Common myeloid progenitor, CD34-positive (primary cell): ENCODE measurements at regions not wholly inside any gene's neighbourhood (a gene's known extent, or its start where the extent isn't known, plus 50 kb on each side); places are given as distances from the start of the nearest gene placed in this dataset.

Source experiments
- CTCF ChIA-PET: fragments of 350-600 bp; sonication (Branson Sonifier 250); formaldehyde crosslinking; loops from one replicate; lab custom pipeline; 2021; ENCODE audit warnings: antibody characterized with exemption; lab: Charles Lee
- POLR2A ChIA-PET: fragments of 350-600 bp; sonication (Branson Sonifier 250); formaldehyde crosslinking; loops from one replicate; lab custom pipeline; 2021; ENCODE audit warnings: antibody characterized with exemption; lab: Charles Lee
- DNase-seq, 3 donors: peaks; one replicate each; pipeline versions ENCODE4 v3.0.0 to v3.0.0-alpha.2; 2013
- H3K27ac ChIP-seq, 2 experiments: 1 replicate in 1 of 2; 2 replicates in 1 of 2; pipeline ENCODE4 v1.7.0; 2013; ENCODE audit warnings: inconsistent platforms in 2 of 2, low read length in 2 of 2, mild to moderate bottlenecking in 2 of 2, low read depth in 1 of 2, moderate library complexity in 1 of 2; ENCODE audit not compliant: severe bottlenecking in 2 of 2, insufficient read depth in 1 of 2, poor library complexity in 1 of 2
- H3K27me3 ChIP-seq, 5 experiments: replicated peaks in 2 of 5; 1 replicate in 3 of 5; 2 replicates in 2 of 5; pipeline versions ENCODE4 v1.6.1 to v1.7.0; 2013; ENCODE audit warnings: low read length in 4 of 5, mild to moderate bottlenecking in 2 of 5, moderate library complexity in 2 of 5, inconsistent platforms in 1 of 5; ENCODE audit not compliant: insufficient read depth in 5 of 5, control insufficient read depth in 4 of 5
- H3K36me3 ChIP-seq, 4 experiments: 1 replicate in 2 of 4; 2 replicates in 2 of 4; pipeline versions ENCODE4 v1.6.1 to v1.7.0; 2013; ENCODE audit warnings: low read length in 3 of 4, control low read depth in 1 of 4, mild to moderate bottlenecking in 1 of 4; ENCODE audit not compliant: control insufficient read depth in 4 of 4, insufficient read depth in 4 of 4
- H3K4me1 ChIP-seq, 4 experiments: 1 replicate in 3 of 4; 2 replicates in 1 of 4; pipeline versions ENCODE4 v1.6.1 to v1.7.1; 2013; ENCODE audit warnings: low read length in 3 of 4, mild to moderate bottlenecking in 3 of 4, control low read depth in 1 of 4, inconsistent platforms in 1 of 4, moderate library complexity in 1 of 4; ENCODE audit not compliant: control insufficient read depth in 4 of 4, insufficient read depth in 4 of 4; ENCODE audit errors: control extremely low read depth in 1 of 4
- H3K4me3 ChIP-seq, 7 experiments: 1 replicate in 4 of 7; 2 replicates in 3 of 7; pipeline versions ENCODE4 v1.5.1 to v1.7.0; 2013; ENCODE audit warnings: mild to moderate bottlenecking in 7 of 7, low read length in 6 of 7, moderate library complexity in 6 of 7, inconsistent platforms in 2 of 7, low read depth in 2 of 7, control low read depth in 1 of 7; ENCODE audit not compliant: insufficient read depth in 4 of 7, control insufficient read depth in 1 of 7; ENCODE audit errors: extremely low read depth in 1 of 7
- H3K9me3 ChIP-seq, 5 experiments: 1 replicate in 4 of 5; 2 replicates in 1 of 5; pipeline versions ENCODE4 v1.6.1 to v1.7.1; 2013; ENCODE audit warnings: low read length in 4 of 5, mild to moderate bottlenecking in 2 of 5, inconsistent platforms in 1 of 5, low read depth in 1 of 5, moderate library complexity in 1 of 5; ENCODE audit not compliant: control insufficient read depth in 4 of 5, insufficient read depth in 2 of 5; ENCODE audit errors: control extremely low read depth in 1 of 5
- WGBS: methylation state at CpG from one replicate; pipeline ENCODE4 v1.1.5; 2013; ENCODE audit not compliant: insufficient coverage; 5-methylcytosine and 5-hydroxymethylcytosine counted together

GRCh38 chr1:59163268-59164092 is 133.4 kb upstream of the FGGY start:
- H3K9me3 ChIP-seq: peaks cover 0 to 7% (median 0%) of the 10 kb centered on the region in 5 experiments
- peak; percentile 55 to 82 (median 82) for DNase-seq
- peaks cover 0 to 10% (median 6%) of the 10 kb centered on the region in 4 experiments for H3K4me1 ChIP-seq
- ChIA-PET POLR2A (no interaction called here), CTCF (interaction anchor here (1.3 to 1.5 kb wide), 2 partner anchors 13 to 21 kb away, joined by 3 to 4 read pairs; no protein-coding TSS in a partner anchor)
- WGBS: 44% methylated on average over 3 of the region's 6 CpGs
- H3K4me3 ChIP-seq: no peak overlapping the region
- H3K36me3 ChIP-seq: no peaks in the 10 kb centered on the region
- no peaks in the 10 kb centered on the region for H3K27me3 ChIP-seq
- no peak overlapping the region for H3K27ac ChIP-seq

- no peak for DNase-seq
- ChIA-PET CTCF (interaction anchor here (1.2 to 1.5 kb wide), 3 partner anchors 8 to 22 kb away, joined by 3 to 4 read pairs (median 3); no protein-coding TSS in a partner anchor), POLR2A (no interaction called here)
- 100% methylated on average over 2 of the region's 3 CpGs for WGBS
- Histone ChIP-seq H3K9me3 (peaks cover 0 to 3% (median 0%) of the 10 kb centered on the region in 5 experiments), H3K27me3 (no peaks in the 10 kb centered on the region), H3K36me3 (no peaks in the 10 kb centered on the region), H3K4me1 (peaks cover 0 to 10% (median 6%) of the 10 kb centered on the region in 4 experiments), H3K4me3 (no peak overlapping the region), H3K27ac (no peak overlapping the region)
These were observed 132.5 kb upstream of the FGGY start for GRCh38 chr1:59164371-59164770.

GRCh38 chr1:59165353-59165752 is 131.5 kb upstream of the FGGY start:
- H3K9me3 ChIP-seq: peaks cover 0 to 3% (median 0%) of the 10 kb centered on the region in 5 experiments
- no CpG with 5 or more reads among the region's 2 CpGs for WGBS
- DNase-seq: no peak
- no peak overlapping the region for H3K27ac ChIP-seq
- ChIA-PET CTCF (interaction anchor here (1.2 kb wide), 1 partner anchor 9 kb away, joined by 3 read pairs; no protein-coding TSS in a partner anchor), POLR2A (no interaction called here)
- H3K4me3 ChIP-seq: no peak overlapping the region
- peaks cover 0 to 10% (median 6%) of the 10 kb centered on the region in 4 experiments for H3K4me1 ChIP-seq
- H3K27me3 ChIP-seq: peaks cover 0 to 2% (median 0%) of the 10 kb centered on the region in 5 experiments
- H3K36me3 ChIP-seq: no peaks in the 10 kb centered on the region

GRCh38 chr1:59169703-59170102 is 127.2 kb upstream of the FGGY start:
- POLR2A ChIA-PET: no interaction called here

GRCh38 chr1:59170659-59171058 is 126.2 kb upstream of the FGGY start:
- H3K9me3 ChIP-seq: peaks cover 0 to 3% (median 0%) of the 10 kb centered on the region in 5 experiments
- DNase-seq: no peak
- 100% methylated on average over 1 of the region's 3 CpGs for WGBS
- no peaks in the 10 kb centered on the region for H3K4me1 ChIP-seq
- ChIA-PET POLR2A (no interaction called here), CTCF (no interaction called here)
- H3K27ac ChIP-seq: no peak overlapping the region
- H3K27me3 ChIP-seq: peaks cover 0 to 2% (median 0%) of the 10 kb centered on the region in 5 experiments
- H3K4me3 ChIP-seq: no peak overlapping the region
- no peaks in the 10 kb centered on the region for H3K36me3 ChIP-seq

More at GRCh38 chr1:59169703-59170102, 127.2 kb upstream of the FGGY start:
- H3K36me3 ChIP-seq: no peaks in the 10 kb centered on the region
- peaks cover 0 to 3% (median 0%) of the 10 kb centered on the region in 5 experiments for H3K9me3 ChIP-seq
- H3K4me3 ChIP-seq: no peak overlapping the region
- no peak for DNase-seq
- H3K4me1 ChIP-seq: no peaks in the 10 kb centered on the region
- 100% methylated on average over 1 of the region's 1 CpG for WGBS
- no peak overlapping the region for H3K27ac ChIP-seq
- CTCF ChIA-PET: no interaction called here
- peaks cover 0 to 2% (median 0%) of the 10 kb centered on the region in 5 experiments for H3K27me3 ChIP-seq

GRCh38 chr1:59171788-59172187 is 125.1 kb upstream of the FGGY start:
- Histone ChIP-seq H3K4me3 (no peak overlapping the region), H3K36me3 (no peaks in the 10 kb centered on the region), H3K9me3 (peaks cover 0 to 3% (median 0%) of the 10 kb centered on the region in 5 experiments), H3K27me3 (peaks cover 0 to 2% (median 0%) of the 10 kb centered on the region in 5 experiments), H3K27ac (no peak overlapping the region), H3K4me1 (no peaks in the 10 kb centered on the region)
- 100% methylated on average over 1 of the region's 4 CpGs for WGBS
- ChIA-PET POLR2A (no interaction called here), CTCF (no interaction called here)
- DNase-seq: no peak

- Histone ChIP-seq H3K4me1 (no peaks in the 10 kb centered on the region), H3K4me3 (no peak overlapping the region), H3K27me3 (peaks cover 0 to 2% (median 0%) of the 10 kb centered on the region in 5 experiments), H3K9me3 (peaks cover 0 to 3% (median 0%) of the 10 kb centered on the region in 5 experiments), H3K36me3 (no peaks in the 10 kb centered on the region), H3K27ac (no peak overlapping the region)
- POLR2A ChIA-PET: no interaction called here
- CTCF ChIA-PET: no interaction called here
- WGBS: no CpG with 5 or more reads among the region's 1 CpG
- no peak for DNase-seq
These were observed 124.2 kb upstream of the FGGY start for GRCh38 chr1:59172693-59173092.
